ENCODE measurements at regions not wholly inside any gene's neighbourhood (a gene's known extent, or its start where the extent isn't known, plus 50 kb on each side); places are given as distances from the start of the nearest gene placed in this dataset.
"Not testable (repeated sequence)": the region's sequence is repeated elsewhere in the genome, so short reads cannot be mapped to it uniquely, and the experiment has no call there.

- TF ChIP-seq, protein P1, sequence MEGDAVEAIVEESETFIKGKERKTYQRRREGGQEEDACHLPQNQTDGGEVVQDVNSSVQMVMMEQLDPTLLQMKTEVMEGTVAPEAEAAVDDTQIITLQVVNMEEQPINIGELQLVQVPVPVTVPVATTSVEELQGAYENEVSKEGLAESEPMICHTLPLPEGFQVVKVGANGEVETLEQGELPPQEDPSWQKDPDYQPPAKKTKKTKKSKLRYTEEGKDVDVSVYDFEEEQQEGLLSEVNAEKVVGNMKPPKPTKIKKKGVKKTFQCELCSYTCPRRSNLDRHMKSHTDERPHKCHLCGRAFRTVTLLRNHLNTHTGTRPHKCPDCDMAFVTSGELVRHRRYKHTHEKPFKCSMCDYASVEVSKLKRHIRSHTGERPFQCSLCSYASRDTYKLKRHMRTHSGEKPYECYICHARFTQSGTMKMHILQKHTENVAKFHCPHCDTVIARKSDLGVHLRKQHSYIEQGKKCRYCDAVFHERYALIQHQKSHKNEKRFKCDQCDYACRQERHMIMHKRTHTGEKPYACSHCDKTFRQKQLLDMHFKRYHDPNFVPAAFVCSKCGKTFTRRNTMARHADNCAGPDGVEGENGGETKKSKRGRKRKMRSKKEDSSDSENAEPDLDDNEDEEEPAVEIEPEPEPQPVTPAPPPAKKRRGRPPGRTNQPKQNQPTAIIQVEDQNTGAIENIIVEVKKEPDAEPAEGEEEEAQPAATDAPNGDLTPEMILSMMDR (IDR thresholded peaks at IDR 0.05; ENCODE audit: unreplicated experiment): no peak
- peaks cover 8% of the 10 kb centered on the region for H3K9me3 Mint-ChIP-seq (ENCODE audit: unreplicated experiment)
- H3K27me3 Mint-ChIP-seq (ENCODE audit: insufficient read depth, unreplicated experiment): no peaks in the 10 kb centered on the region
- BruUV-seq (replicated peaks): no TSS peak
- no peak for DNase-seq (ENCODE audit: unreplicated experiment)
- POLR2A ChIA-PET: interaction anchor here (0.7 kb wide), 1 partner anchor 89 kb away, joined by 3 read pairs; no protein-coding TSS in a partner anchor
- H3K27ac Mint-ChIP-seq (ENCODE audit: low read depth, unreplicated experiment): no peak overlapping the region
- CTCF ChIA-PET: interaction anchor here (1.1 to 1.3 kb wide), 2 partner anchors 336 to 777 kb away, joined by 3 read pairs; no protein-coding TSS in a partner anchor
- H3K4me3 Mint-ChIP-seq (ENCODE audit: unreplicated experiment): no peak overlapping the region
- H3K4me1 Mint-ChIP-seq (ENCODE audit: insufficient read depth, unreplicated experiment): peaks cover 11% of the 10 kb centered on the region
- no peaks in the 10 kb centered on the region for H3K36me3 Mint-ChIP-seq (ENCODE audit: insufficient read depth, unreplicated experiment)
- intact Hi-C loops (cut with micrococcal nuclease): no loop called here
These were observed 327.7 kb upstream of the KAZN start for GRCh38 chr1:14270821-14271220.

- Mint-ChIP-seq H3K27ac (ENCODE audit: low read depth, unreplicated experiment) (no peak overlapping the region), H3K4me1 (ENCODE audit: insufficient read depth, unreplicated experiment) (no peaks in the 10 kb centered on the region), H3K4me3 (ENCODE audit: unreplicated experiment) (no peak overlapping the region), H3K36me3 (ENCODE audit: insufficient read depth, unreplicated experiment) (no peaks in the 10 kb centered on the region), H3K9me3 (ENCODE audit: unreplicated experiment) (peaks cover 8% of the 10 kb centered on the region), H3K27me3 (ENCODE audit: insufficient read depth, unreplicated experiment) (no peaks in the 10 kb centered on the region)
- BruUV-seq (replicated peaks): no TSS peak
- intact Hi-C loops (cut with micrococcal nuclease): no loop called here
- TF ChIP-seq, protein P1 (IDR thresholded peaks at IDR 0.05; ENCODE audit: unreplicated experiment): no peak
- no peak for DNase-seq (ENCODE audit: unreplicated experiment)
- POLR2A ChIA-PET: interaction anchor here (0.6 to 1.4 kb wide), 2 partner anchors 17 to 168 kb away, joined by 3 to 4 read pairs; no protein-coding TSS in a partner anchor
- CTCF ChIA-PET: no interaction called here
These were observed 324.7 kb upstream of the KAZN start for GRCh38 chr1:14273811-14274210.

DNA sequence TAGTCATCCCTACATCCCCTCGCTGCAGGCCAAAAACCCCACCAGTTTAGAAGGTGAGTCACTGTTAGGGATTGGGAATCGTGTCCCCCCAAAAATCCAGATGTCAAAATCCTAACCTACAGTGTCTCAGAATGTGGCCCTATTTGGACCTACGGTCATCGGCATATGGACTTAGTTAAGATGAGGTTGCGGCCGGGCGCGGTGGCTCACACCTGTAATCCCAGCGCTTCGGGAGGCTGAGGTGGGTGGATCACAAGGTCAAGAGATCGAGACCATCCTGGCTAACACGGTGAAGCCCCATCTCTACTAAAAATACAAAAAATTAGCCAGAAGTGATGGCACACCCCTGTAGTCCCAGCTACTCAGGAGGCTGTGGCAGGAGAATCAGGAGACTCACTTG is 318.6 kb upstream of the KAZN start:
- POLR2A ChIA-PET: not testable (repeated sequence)

GRCh38 chr1:14280909-14281308 is 317.6 kb upstream of the KAZN start:
- no TSS peak for BruUV-seq (replicated peaks)
- H3K4me3 Mint-ChIP-seq (ENCODE audit: unreplicated experiment): no peak overlapping the region
- DNase-seq (ENCODE audit: unreplicated experiment): no peak
- H3K36me3 Mint-ChIP-seq (ENCODE audit: insufficient read depth, unreplicated experiment): no peaks in the 10 kb centered on the region
- intact Hi-C loops (cut with micrococcal nuclease): no loop called here
- no peaks in the 10 kb centered on the region for H3K9me3 Mint-ChIP-seq (ENCODE audit: unreplicated experiment)
- TF ChIP-seq, protein P1 (IDR thresholded peaks at IDR 0.05; ENCODE audit: unreplicated experiment): no peak
- ChIA-PET POLR2A (interaction anchor here (0.7 kb wide), 1 partner anchor 199 kb away, joined by 3 read pairs; no protein-coding TSS in a partner anchor), CTCF (no interaction called here)
- H3K27me3 Mint-ChIP-seq (ENCODE audit: insufficient read depth, unreplicated experiment): no peaks in the 10 kb centered on the region
- H3K27ac Mint-ChIP-seq (ENCODE audit: low read depth, unreplicated experiment): no peak overlapping the region
- peaks cover 10% of the 10 kb centered on the region for H3K4me1 Mint-ChIP-seq (ENCODE audit: insufficient read depth, unreplicated experiment)

More for the DNA sequence above, 318.6 kb upstream of the KAZN start:
- DNase-seq (ENCODE audit: unreplicated experiment); H3K4me3 Mint-ChIP-seq (ENCODE audit: unreplicated experiment); H3K27me3 Mint-ChIP-seq (ENCODE audit: insufficient read depth, unreplicated experiment); BruUV-seq (replicated peaks); CTCF ChIA-PET; H3K9me3 Mint-ChIP-seq (ENCODE audit: unreplicated experiment); intact Hi-C loops (cut with micrococcal nuclease); H3K4me1 Mint-ChIP-seq (ENCODE audit: insufficient read depth, unreplicated experiment); H3K36me3 Mint-ChIP-seq (ENCODE audit: insufficient read depth, unreplicated experiment); H3K27ac Mint-ChIP-seq (ENCODE audit: low read depth, unreplicated experiment): not testable (repeated sequence)

DNA sequence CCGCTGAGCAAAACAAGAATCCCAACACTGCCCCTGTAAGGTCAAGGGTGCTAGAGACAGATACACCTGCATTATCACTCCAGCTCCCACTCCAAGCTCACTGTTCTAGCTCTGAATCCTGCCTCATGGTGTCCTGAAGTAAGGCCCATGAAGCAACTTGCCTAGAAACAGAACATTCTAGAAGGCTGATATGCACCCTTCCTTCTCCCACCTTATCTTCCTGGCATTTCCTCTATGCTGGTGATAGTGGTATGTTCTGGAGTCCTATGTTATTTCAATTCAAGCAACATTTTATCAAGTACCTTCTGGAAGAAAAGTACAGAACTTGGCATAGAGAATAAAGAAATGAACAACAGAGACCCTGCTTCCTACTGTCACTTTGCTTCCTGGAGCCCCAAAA is 317.1 kb upstream of the KAZN start:
- no TSS peak for BruUV-seq (replicated peaks)
- no peak overlapping the region for H3K4me3 Mint-ChIP-seq (ENCODE audit: unreplicated experiment)
- no peaks in the 10 kb centered on the region for H3K27me3 Mint-ChIP-seq (ENCODE audit: insufficient read depth, unreplicated experiment)
- ChIA-PET POLR2A (interaction anchor here (0.7 kb wide), 1 partner anchor 199 kb away, joined by 3 read pairs; no protein-coding TSS in a partner anchor), CTCF (interaction anchor here (0.6 kb wide), 1 partner anchor 169 kb away, joined by 3 read pairs; no protein-coding TSS in a partner anchor)
- no peak overlapping the region for H3K27ac Mint-ChIP-seq (ENCODE audit: low read depth, unreplicated experiment)
- intact Hi-C loops (cut with micrococcal nuclease): no loop called here
- no peak for DNase-seq (ENCODE audit: unreplicated experiment)
- TF ChIP-seq, protein P1 (IDR thresholded peaks at IDR 0.05; ENCODE audit: unreplicated experiment): no peak
- H3K4me1 Mint-ChIP-seq (ENCODE audit: insufficient read depth, unreplicated experiment): peaks cover 10% of the 10 kb centered on the region
- H3K36me3 Mint-ChIP-seq (ENCODE audit: insufficient read depth, unreplicated experiment): no peaks in the 10 kb centered on the region
- no peaks in the 10 kb centered on the region for H3K9me3 Mint-ChIP-seq (ENCODE audit: unreplicated experiment)

Measured in MCF 10A (cell line).